Psoas muscle (tissue), 7 donors: ENCODE measurements at regions not wholly inside any gene's neighbourhood (a gene's known extent, or its start where the extent isn't known, plus 50 kb on each side); places are given as distances from the start of the nearest gene placed in this dataset.

ENCODE experiments used
- ATAC-seq, 4 donors: fragments of 200-7000 bp; cut with Tn5 transposase; one replicate each; pipeline ENCODE4 v1.9.1; 2020; ENCODE audit warnings: moderate library complexity in 3 of 4, mild to moderate bottlenecking in 2 of 4
- DNase-seq, 2 donors: peaks; one replicate each; pipeline ENCODE4 v3.0.0-alpha.2; 2020
- H3K27ac ChIP-seq: fragments of 200-600 bp; one replicate; pipeline ENCODE4 v1.8.0; 2022
- H3K27me3 ChIP-seq, 3 donors: fragments of 200-600 bp in 1 of 3; one replicate each; pipeline versions ENCODE4 v1.6.1 to v1.8.0; 2013 to 2022; ENCODE audit warnings: low read length in 2 of 3, mild to moderate bottlenecking in 2 of 3, moderate library complexity in 1 of 3; ENCODE audit not compliant: insufficient read depth in 3 of 3
- H3K36me3 ChIP-seq, 2 donors: fragments of 200-600 bp in 1 of 2; one replicate each; pipeline versions ENCODE4 v1.6.1 to v1.8.0; 2013 to 2022; ENCODE audit warnings: low read depth in 1 of 2, mild to moderate bottlenecking in 1 of 2, moderate library complexity in 1 of 2; ENCODE audit not compliant: insufficient read depth in 1 of 2
- H3K4me1 ChIP-seq: fragments of 200-600 bp; one replicate; pipeline ENCODE4 v1.8.0; 2022
- H3K4me3 ChIP-seq: fragments of 200-600 bp; one replicate; pipeline ENCODE4 v1.8.0; 2022; ENCODE audit warnings: mild to moderate bottlenecking
- H3K9me3 ChIP-seq: fragments of 200-600 bp; one replicate; pipeline ENCODE4 v1.8.0; 2022
- CTCF ChIP-seq: fragments of 200-600 bp; IDR thresholded peaks from one replicate; pipeline ENCODE4 v1.8.0; 2022; ENCODE audit warnings: antibody characterized with exemption
- WGBS, 3 donors: extraction: QIAGEN DNeasy Blood & Tissue Kit; methylation state at CpG; one replicate each; pipeline versions ENCODE4 v1.1.6 to v1.1.7; 2013; 5-methylcytosine and 5-hydroxymethylcytosine counted together
- intact Hi-C, 2 donors: fragments of 100-400 bp; cut with DNase I; formaldehyde crosslinking; loops; one replicate each; pipeline versions ENCODE4 v1.11.0 to v1.14.2; 2022
- donor health status: healthy with polysubstance abuse.
- donor health status: DM: no; HTN: no; CAD: no; lungs with moderate emphysema.
- donor health status: Bipolar disorder and iron deficiency.
- donor health status: healthy.
- donor health status: DM: yes; HTN: yes; CAD: no.
- donor health status: DM: no; HTN: no; CAD: no.
- donor health status: DM: yes; HTN: yes; CAD: no.

GRCh38 chr6:164005004-164005711, 590.6 kb downstream of the QKI start:
- DNase-seq (no peak), ATAC-seq (no peak)
- 53 to 61% (median 53%) methylated on average over 4 of the region's 4 CpGs for WGBS, 3 donors
- Histone ChIP-seq H3K36me3 (no peaks in the 10 kb centered on the region), H3K4me1 (no peaks in the 10 kb centered on the region), H3K27me3 (no peaks in the 10 kb centered on the region), H3K4me3 (no peak overlapping the region), H3K9me3 (no peaks in the 10 kb centered on the region), H3K27ac (no peak overlapping the region)
- no peak for TF ChIP-seq CTCF
- intact Hi-C loops = no loop called here

- Histone ChIP-seq H3K36me3 (no peaks in the 10 kb centered on the region), H3K4me3 (no peak overlapping the region), H3K27ac (no peak overlapping the region), H3K9me3 (no peaks in the 10 kb centered on the region), H3K4me1 (no peaks in the 10 kb centered on the region), H3K27me3 (no peaks in the 10 kb centered on the region)
- WGBS, 3 donors = 86 to 92% (median 89%) methylated on average over 4 of the region's 4 CpGs
- intact Hi-C loops = no loop called here
- no peak for ATAC-seq
- no peak for TF ChIP-seq CTCF
- DNase-seq = no peak
These were observed 585.8 kb downstream of the QKI start for GRCh38 chr6:164000276-164000675.

DNA sequence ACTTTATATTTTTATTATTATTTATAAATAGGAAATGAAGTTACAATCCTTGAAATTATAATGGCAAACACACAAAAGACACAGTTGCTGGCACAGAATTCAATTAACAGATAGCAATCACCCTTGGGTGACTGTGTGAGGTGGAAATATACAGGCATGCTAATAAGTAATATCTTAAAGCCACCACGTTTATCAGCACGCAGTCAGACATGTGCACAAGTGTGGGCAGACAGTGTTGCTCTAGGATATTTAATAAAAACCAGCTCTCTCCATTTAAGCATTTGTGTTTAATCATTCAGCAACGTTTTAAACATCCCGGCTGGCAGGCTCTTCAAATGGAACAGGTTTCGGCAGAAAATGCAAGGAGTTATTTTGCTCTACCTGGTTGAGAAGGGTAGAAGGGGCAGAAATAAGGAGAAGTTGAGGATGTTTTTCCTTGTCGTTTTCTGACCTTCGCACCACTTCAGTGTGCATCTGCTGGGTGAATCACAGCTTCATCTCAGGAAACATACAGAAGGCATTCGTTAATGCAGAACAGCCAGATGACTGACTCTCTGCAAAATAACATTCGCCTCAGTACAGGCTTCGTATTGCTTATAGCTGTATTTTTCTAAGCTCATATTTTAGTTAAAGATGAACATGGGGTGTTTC, 585.1 kb downstream of the QKI start:
- DNase-seq (no peak), ATAC-seq (no peak)
- H3K27ac ChIP-seq = no peak overlapping the region
- no peaks in the 10 kb centered on the region for H3K27me3 ChIP-seq
- H3K36me3 ChIP-seq = no peaks in the 10 kb centered on the region
- no peaks in the 10 kb centered on the region for H3K4me1 ChIP-seq
- TF ChIP-seq CTCF = no peak
- 84 to 88% (median 87%) methylated on average over 10 of the region's 10 CpGs for WGBS, 3 donors
- intact Hi-C loops = no loop called here
- no peaks in the 10 kb centered on the region for H3K9me3 ChIP-seq
- H3K4me3 ChIP-seq = no peak overlapping the region

DNA sequence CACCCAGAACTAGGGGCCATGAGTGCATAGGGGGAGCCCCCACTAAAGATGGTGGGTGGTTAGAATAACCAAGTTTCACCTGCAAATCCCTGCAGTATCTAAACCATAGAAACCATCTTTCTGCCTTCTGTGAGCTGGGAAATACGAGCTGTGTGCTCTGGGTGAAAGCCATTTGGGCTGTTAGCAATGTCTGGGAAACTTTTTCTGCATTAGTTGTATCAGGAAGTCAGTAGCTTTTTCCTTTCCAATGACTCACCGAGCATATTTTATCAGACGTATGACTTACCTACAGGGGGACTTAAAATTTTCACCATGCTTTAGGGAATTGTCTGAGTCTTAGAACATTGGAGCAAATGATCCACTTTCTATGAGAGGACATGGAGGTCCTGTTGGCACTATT, 584.0 kb downstream of the QKI start:
- Histone ChIP-seq H3K4me3 (no peak overlapping the region), H3K4me1 (no peaks in the 10 kb centered on the region), H3K27me3 (no peaks in the 10 kb centered on the region), H3K27ac (no peak overlapping the region), H3K36me3 (no peaks in the 10 kb centered on the region), H3K9me3 (no peaks in the 10 kb centered on the region)
- intact Hi-C loops = no loop called here
- no peak for DNase-seq
- no peak for ATAC-seq
- 76 to 91% (median 79%) methylated on average over 3 of the region's 3 CpGs for WGBS, 3 donors
- no peak for TF ChIP-seq CTCF
